ENCODE measurements at regions not wholly inside any gene's neighbourhood (a gene's known extent, or its start where the extent isn't known, plus 50 kb on each side); places are given as distances from the start of the nearest gene placed in this dataset.

DNA sequence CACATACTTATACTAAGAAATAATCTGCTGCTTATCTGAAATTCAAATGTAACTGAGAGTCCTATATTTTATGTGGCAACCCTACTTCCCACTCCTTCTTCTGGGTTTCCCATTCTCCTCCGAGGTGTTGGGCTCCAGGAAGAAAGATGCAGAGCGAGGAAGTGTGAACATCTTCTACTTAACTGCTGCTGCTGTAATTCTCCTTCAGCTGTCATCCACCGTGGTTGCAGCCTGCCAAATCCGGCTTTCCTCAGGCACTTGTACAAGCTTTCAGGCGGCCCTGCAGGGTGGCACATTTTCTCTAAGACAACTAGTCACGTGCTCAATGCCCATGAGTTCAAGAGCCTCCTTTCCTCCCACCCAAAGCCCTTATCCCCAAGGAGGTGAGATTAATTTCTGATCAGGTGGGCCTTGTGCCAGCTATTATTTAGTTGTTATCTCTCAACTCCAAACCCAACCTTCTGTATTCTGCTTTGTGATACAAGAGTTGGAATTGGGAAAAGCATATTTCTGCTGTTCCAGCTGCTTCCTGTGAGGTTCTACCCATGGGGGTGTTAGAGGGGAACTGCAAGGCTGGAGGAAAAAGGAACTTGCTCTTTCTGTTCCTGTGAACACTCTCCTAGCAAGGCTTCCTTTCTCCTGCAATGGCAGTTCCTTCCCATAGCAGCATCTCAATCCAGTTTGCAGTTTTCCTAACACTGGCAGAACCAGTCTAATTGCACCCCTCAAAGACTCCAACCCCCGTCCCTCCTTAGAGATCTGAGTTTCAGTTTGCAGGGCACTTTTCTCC lies 67.6 kb upstream of the RBBP6 start:
- no peak for TF ChIP-seq RFX5 (IDR thresholded peaks at IDR 0.05; ENCODE audit: low read depth, low read length)
- no peak for TF ChIP-seq CTCF (IDR thresholded peaks at IDR 0.05 in 2 of 3, conservative IDR thresholded peaks at IDR 0.05 in 1 of 3; ENCODE audit: control insufficient read depth in 2 of 3, extremely low read depth in 1 of 3, insufficient read depth in 1 of 3, low read depth in 3 of 3, low read length in 3 of 3)

Data from GM12878 (cell line).